ENCODE measurements at regions not wholly inside any gene's neighbourhood (a gene's known extent, or its start where the extent isn't known, plus 50 kb on each side); places are given as distances from the start of the nearest gene placed in this dataset.
A peak's percentile ranks its signal among the peaks of the same experiment; 100 is the strongest.

GRCh38 chr11:70810681-70811080 is 412.4 kb downstream of the CTTN start:
- no peak for DNase-seq

DNA sequence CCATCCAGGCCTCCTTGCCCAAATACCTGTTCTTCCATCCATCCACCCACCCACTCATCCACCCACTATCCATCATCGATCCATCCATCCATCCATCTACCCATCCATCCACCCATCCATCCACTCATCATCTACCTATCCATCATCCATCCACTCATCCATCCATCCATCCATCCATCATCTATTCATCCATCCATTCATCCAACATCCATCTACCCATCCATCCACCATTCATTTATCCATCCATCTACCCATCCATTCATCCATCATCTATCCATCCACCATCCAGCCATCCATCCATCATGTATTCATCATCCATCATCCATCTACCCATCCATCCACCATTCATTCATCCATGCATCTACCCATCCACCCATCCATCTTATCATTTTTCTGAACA is 413.2 kb downstream of the CTTN start:
- no peak for DNase-seq

- no peak for DNase-seq
Observed at GRCh38 chr11:70811915-70812314, 413.6 kb downstream of the CTTN start.

DNA sequence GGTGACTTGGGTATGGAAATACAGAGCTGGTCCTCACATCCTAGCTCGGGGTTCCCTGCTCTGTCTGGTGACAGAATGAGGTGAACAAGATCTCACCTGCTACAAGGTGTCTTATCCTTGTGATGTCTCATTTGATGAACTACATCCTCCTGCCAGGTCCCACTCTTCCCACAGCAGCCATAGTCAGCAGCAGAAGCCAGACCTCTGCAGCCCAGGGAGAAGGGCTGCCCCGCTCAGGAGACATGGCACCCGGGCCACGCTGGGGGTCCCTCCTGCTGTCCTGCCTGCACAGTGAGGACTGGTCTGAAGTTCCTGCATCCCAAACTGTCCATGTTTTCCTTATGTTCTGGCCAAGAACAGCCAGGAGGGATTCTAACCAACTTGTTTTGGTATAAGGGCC is 414.1 kb downstream of the CTTN start:
- no peak for DNase-seq

DNA sequence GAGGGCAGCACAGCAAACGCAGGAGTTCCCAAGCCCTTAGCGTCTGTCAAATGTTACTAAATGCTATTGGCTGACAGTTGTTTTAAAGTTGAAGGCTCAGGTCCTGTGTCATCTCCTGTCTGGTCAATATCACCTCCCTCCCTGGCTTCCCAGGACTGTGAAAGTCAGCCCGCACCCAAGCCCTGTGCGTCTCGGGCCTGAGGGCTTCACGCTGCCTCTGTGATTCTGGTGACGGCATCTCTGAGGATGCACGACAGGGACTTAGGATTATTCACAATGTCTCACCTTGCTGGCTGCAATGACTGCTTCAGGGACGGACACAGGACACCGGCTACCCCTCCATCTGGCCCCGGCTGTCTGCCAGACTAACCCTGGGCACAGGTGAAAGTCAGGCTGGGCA is 415.3 kb downstream of the CTTN start:
- no peak for DNase-seq

DNA sequence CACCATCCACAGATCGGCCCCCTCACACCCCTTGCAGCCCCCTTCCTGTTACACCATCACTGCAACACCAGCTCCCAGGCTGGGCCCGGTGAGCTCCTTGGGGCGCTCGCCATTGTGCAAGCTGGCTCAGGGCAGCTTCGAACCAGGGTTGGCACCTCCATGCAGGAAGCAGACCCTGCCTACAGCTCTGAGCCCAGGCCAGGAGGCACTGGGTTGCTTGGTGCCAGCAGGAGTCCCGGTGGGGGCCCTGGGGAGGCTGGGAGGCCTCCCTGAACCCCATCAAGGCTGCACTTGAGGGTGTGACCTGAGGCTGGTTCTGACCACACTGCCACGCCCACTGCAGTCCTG is 417.1 kb downstream of the CTTN start:
- no peak for DNase-seq

DNA sequence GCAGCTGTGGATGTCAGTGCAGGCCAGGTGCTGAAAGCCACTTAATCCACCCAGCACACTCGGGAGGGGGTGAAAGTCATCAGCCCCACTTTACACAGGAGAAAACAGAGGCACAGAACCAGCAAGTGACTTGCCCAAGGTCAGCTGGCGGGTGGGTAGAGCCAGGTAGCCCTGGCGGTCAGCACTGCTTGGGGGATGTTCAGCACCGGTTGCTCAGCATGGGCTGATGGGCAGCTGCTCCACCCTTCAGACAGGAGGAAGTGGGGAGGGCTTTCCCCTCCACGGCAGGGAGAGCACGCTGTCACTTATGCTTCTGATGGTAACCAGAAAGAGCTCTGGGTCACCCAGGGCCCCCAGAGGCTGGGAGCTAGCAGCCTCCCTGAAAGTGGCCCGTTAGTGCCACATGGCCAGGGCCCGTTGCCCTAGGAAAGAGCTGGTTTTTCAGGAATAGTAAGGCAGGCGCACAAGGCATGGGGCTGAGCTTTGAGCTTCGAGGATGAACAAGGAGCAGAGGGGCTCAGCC is 417.9 kb downstream of the CTTN start:
- no peak for DNase-seq

GRCh38 chr11:70818351-70818750 is 420.0 kb downstream of the CTTN start:
- DNase-seq, result no peak

DNA sequence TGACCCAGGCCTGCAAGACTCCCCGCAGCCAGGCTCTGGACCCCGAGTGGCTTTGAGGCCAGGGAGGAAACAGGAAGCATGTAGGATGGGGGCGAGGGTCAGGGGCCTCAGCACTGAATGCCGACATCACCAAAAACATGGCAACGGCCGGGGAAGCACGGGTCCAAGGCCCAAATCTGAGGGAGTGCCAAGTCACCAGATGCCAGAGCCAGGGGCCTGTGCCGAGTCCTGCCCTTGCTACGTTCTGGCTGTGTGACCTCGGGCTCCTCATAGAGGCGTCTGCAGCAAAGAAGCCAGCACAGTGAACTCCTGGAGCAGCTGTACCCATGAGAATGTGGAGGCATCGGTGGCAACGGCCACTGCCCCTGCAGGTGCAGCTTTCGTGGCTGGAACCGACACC is 420.7 kb downstream of the CTTN start:
- DNase-seq, result no peak

DNA sequence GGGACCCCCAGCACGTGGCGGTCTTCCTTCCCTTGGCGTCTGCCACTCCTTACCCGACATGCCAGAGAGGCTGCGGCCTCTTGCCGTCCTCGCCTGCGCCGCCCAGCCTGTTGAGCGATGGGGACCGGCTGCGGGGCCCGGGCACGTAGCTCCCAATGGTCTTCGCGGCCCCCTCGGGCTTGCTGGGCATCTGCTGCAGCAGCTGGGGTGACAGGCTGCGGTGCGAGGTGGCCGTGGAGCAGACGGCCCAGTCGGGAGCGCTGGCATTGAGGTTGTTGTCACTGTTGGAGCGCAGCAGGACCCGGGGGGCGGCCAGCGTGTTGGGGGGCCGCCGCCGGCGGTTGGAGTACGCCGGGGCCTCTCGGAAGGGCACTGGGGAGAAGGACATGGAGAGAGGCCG is 422.0 kb downstream of the CTTN start:
- DNase-seq, result no peak

GRCh38 chr11:70820712-70821111 is 422.4 kb downstream of the CTTN start:
- no peak for DNase-seq

GRCh38 chr11:70823771-70824170 is 425.4 kb downstream of the CTTN start:
- DNase-seq, result no peak

DNA sequence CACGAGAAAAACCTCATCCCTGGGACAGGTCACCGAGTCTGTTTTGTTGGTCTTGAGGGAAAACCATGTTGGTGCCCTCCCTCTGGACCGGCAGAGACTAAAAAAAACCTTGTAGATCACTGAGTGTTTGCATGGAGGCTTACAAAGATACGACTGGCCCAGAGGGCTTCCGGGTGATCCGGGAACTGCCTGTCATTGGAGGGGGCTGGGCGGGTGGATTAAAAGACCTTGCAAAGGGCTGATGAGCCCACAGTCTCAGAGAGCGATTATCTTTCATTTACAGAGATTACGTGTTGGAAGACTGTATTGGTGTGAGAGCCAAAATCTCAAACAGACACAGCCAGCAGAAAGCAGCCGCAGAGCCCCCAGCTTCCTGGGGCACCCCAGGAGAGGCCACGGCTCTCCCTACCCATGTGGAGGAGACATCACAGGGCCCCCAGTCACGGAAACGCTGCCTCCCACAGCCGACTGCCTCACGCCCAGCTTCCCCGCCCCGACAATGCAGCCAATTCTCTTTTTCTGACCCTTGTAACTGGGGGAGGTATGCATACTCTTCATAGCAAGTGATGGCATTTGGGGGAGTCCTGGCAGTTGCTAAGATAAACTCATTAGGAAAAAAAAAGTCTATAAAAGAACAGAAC is 426.4 kb downstream of the CTTN start:
- DNase-seq, result peak in 3 of 51 donors; percentile 9 to 45 (median 36)

- DNase-seq, result peak in 7 of 51 donors; percentile 20 to 65 (median 49)
Observed at GRCh38 chr11:70825893-70826540, 426.4 kb downstream of the SHANK2 start.

- DNase-seq, result peak in 37 of 51 donors; percentile 8 to 85 (median 67)
Observed at GRCh38 chr11:70826541-70827335, 425.6 kb downstream of the SHANK2 start.

GRCh38 chr11:70828593-70829082 is 423.7 kb downstream of the SHANK2 start:
- peak in 27 of 51 donors; percentile 2 to 57 (median 25) for DNase-seq

DNA sequence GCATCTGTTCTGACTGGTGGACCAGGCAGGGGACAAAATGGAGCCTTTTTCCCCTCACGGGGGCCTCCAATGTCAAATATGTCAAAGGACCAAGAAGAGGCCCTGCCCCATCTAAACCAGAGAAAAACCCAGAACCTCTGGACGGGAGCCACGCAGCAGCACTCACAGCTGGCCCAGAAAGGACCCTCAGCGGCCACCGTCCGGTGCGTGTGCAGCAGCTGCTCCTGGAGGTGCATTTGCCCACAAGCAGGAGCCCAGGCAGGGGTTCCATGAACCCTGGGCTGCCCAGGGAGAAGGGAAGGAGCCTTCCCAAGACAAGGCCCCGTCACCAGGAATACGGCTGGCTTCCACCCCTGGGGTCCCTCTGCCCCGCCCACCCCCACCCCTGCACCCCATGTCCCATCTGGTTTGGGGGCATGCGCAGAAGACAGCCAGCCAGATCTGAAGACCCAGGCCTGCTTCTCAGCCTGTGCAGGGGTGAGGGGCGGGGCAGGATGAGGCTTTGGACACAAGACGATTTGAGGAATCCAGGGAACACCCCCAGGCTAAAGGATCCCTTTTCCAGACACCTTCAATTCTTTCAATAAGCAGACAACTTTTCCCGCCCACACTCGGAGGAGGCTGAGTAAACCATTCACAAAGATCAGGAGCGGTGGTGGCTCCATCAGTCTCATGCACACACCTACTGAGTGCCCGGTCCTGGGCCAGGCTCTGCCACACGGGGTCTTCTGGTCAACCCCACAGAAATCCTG is 423.1 kb downstream of the SHANK2 start:
- peak in 1 of 51 donors; percentile 12 for DNase-seq

DNA sequence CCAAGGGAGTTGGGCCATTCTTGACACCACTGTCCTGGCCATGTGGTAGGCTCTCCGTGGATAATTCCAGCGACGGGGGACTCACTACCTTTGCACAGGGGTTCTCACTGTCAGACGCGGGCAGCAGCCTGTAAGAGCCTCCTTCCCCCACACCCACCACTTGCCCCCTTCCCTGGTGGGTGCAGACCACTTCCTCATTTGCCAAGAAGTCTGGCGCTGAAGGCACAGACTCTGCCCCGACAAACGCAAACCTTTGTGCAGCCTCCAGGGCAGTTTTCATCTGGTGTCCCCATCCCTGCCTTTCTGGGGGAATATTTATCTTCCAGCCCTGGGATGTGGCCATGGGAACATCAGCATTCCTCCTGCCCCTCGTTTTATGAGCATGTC is 422.5 kb downstream of the SHANK2 start:
- no peak for DNase-seq

DNA sequence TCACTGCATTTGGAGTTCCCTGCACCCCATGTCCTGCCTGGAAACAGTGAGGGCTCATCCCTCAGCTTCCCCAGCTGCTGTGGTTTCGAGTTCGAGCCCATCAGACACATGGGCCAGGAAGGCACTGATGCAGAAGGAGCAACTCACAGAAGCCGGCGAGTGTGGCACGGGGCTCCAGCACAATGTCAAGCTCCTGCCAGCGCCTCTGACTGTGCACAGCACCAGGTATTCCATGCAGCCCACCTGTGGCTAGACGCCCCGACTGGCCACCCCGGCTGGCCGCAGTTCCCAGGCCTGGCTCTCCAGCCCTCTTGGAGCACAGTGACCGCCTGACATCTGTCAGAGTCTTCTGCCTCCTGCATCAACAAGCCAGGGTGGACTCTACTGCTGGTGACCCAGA is 419.4 kb downstream of the SHANK2 start:
- no peak for DNase-seq

- no peak for DNase-seq
Observed at GRCh38 chr11:70833554-70833953, 418.8 kb downstream of the SHANK2 start.

GRCh38 chr11:70834277-70834940 is 418.0 kb downstream of the SHANK2 start:
- DNase-seq, result no peak

All from hypothalamus (tissue), 51 donors.